ENCODE measurements at regions not wholly inside any gene's neighbourhood (a gene's known extent, or its start where the extent isn't known, plus 50 kb on each side); places are given as distances from the start of the nearest gene placed in this dataset.

- TF ChIP-seq CTCF (IDR thresholded peaks at IDR 0.05; ENCODE audit: unreplicated experiment), result no peak
- no peaks in the 10 kb centered on the region for H3K4me1 Mint-ChIP-seq (ENCODE audit: unreplicated experiment)
- peaks cover 11% of the 10 kb centered on the region for H3K9me3 Mint-ChIP-seq (ENCODE audit: unreplicated experiment)
- DNase-seq (ENCODE audit: low spot score), result no peak
- no peak overlapping the region for H3K27ac Mint-ChIP-seq (ENCODE audit: unreplicated experiment)
- H3K4me3 Mint-ChIP-seq (ENCODE audit: unreplicated experiment), result no peak overlapping the region
- H3K27me3 Mint-ChIP-seq (ENCODE audit: unreplicated experiment), result peaks cover 3% of the 10 kb centered on the region
- H3K36me3 Mint-ChIP-seq (ENCODE audit: low read depth, unreplicated experiment), result peaks cover 11% of the 10 kb centered on the region
Observed at GRCh38 chr5:45800331-45800730, 104.2 kb upstream of the HCN1 start.

GRCh38 chr5:45799388-45799787 is 103.2 kb upstream of the HCN1 start:
- no peak for TF ChIP-seq CTCF (IDR thresholded peaks at IDR 0.05; ENCODE audit: unreplicated experiment)
- peaks cover 3% of the 10 kb centered on the region for H3K27me3 Mint-ChIP-seq (ENCODE audit: unreplicated experiment)
- H3K4me1 Mint-ChIP-seq (ENCODE audit: unreplicated experiment), result no peaks in the 10 kb centered on the region
- H3K27ac Mint-ChIP-seq (ENCODE audit: unreplicated experiment), result no peak overlapping the region
- peaks cover 11% of the 10 kb centered on the region for H3K9me3 Mint-ChIP-seq (ENCODE audit: unreplicated experiment)
- no peak for DNase-seq (ENCODE audit: low spot score)
- no peak overlapping the region for H3K4me3 Mint-ChIP-seq (ENCODE audit: unreplicated experiment)
- H3K36me3 Mint-ChIP-seq (ENCODE audit: low read depth, unreplicated experiment), result peaks cover 11% of the 10 kb centered on the region

GRCh38 chr5:45796959-45797553 is 100.9 kb upstream of the HCN1 start:
- Mint-ChIP-seq H3K4me3 (ENCODE audit: unreplicated experiment) (no peak overlapping the region), H3K9me3 (ENCODE audit: unreplicated experiment) (peaks cover 11% of the 10 kb centered on the region), H3K36me3 (ENCODE audit: low read depth, unreplicated experiment) (peaks cover 11% of the 10 kb centered on the region), H3K4me1 (ENCODE audit: unreplicated experiment) (no peaks in the 10 kb centered on the region), H3K27me3 (ENCODE audit: unreplicated experiment) (peaks cover 3% of the 10 kb centered on the region), H3K27ac (ENCODE audit: unreplicated experiment) (no peak overlapping the region)
- peak; percentile 38 for TF ChIP-seq CTCF (IDR thresholded peaks at IDR 0.05; ENCODE audit: unreplicated experiment)
- DNase-seq (ENCODE audit: low spot score), result no peak

GRCh38 chr5:45795458-45795857 is 99.3 kb upstream of the HCN1 start:
- TF ChIP-seq CTCF (IDR thresholded peaks at IDR 0.05; ENCODE audit: unreplicated experiment), result no peak
- H3K4me1 Mint-ChIP-seq (ENCODE audit: unreplicated experiment), result no peaks in the 10 kb centered on the region
- H3K27me3 Mint-ChIP-seq (ENCODE audit: unreplicated experiment), result peaks cover 3% of the 10 kb centered on the region
- H3K9me3 Mint-ChIP-seq (ENCODE audit: unreplicated experiment), result peaks cover 6% of the 10 kb centered on the region
- no peak for DNase-seq (ENCODE audit: low spot score)
- H3K27ac Mint-ChIP-seq (ENCODE audit: unreplicated experiment), result no peak overlapping the region
- H3K36me3 Mint-ChIP-seq (ENCODE audit: low read depth, unreplicated experiment), result peaks cover 6% of the 10 kb centered on the region
- no peak overlapping the region for H3K4me3 Mint-ChIP-seq (ENCODE audit: unreplicated experiment)

GRCh38 chr5:45793638-45794532 is 97.7 kb upstream of the HCN1 start:
- Mint-ChIP-seq H3K36me3 (ENCODE audit: low read depth, unreplicated experiment) (no peaks in the 10 kb centered on the region), H3K4me1 (ENCODE audit: unreplicated experiment) (no peaks in the 10 kb centered on the region), H3K9me3 (ENCODE audit: unreplicated experiment) (no peaks in the 10 kb centered on the region), H3K4me3 (ENCODE audit: unreplicated experiment) (no peak overlapping the region), H3K27ac (ENCODE audit: unreplicated experiment) (no peak overlapping the region), H3K27me3 (ENCODE audit: unreplicated experiment) (peaks cover 3% of the 10 kb centered on the region)
- DNase-seq (ENCODE audit: low spot score), result no peak
- no peak for TF ChIP-seq CTCF (IDR thresholded peaks at IDR 0.05; ENCODE audit: unreplicated experiment)
